ENCODE measurements at regions not wholly inside any gene's neighbourhood (a gene's known extent, or its start where the extent isn't known, plus 50 kb on each side); places are given as distances from the start of the nearest gene placed in this dataset.
"Not testable (repeated sequence)": the region's sequence is repeated elsewhere in the genome, so short reads cannot be mapped to it uniquely, and the experiment has no call there.

- Histone ChIP-seq H3K4me3 (ENCODE audit: low read length in 2 of 2) (no peak overlapping the region), H3K9me3 (ENCODE audit: control insufficient read depth in 1 of 2, low read length in 2 of 2) (no peaks in the 10 kb centered on the region), H3K27me3 (ENCODE audit: insufficient read depth, low read length) (no peaks in the 10 kb centered on the region), H3K4me1 (ENCODE audit: insufficient read depth, low read length) (no peaks in the 10 kb centered on the region), H3K36me3 (ENCODE audit: insufficient read depth, low read length) (no peaks in the 10 kb centered on the region), H3K27ac (ENCODE audit: low read depth, low read length) (no peak overlapping the region)
- H3K27ac Mint-ChIP-seq, result no peak overlapping the region
- no peak overlapping the region for H3K4me3 Mint-ChIP-seq
- no peaks in the 10 kb centered on the region for H3K27me3 Mint-ChIP-seq
- CTCF ChIA-PET (ENCODE audit: partially characterized antibody), result no interaction called here
- intact Hi-C loops (cut with micrococcal nuclease), result no loop called here
- H3K9me3 Mint-ChIP-seq, result peaks cover 0 to 13% (median 6%) of the 10 kb centered on the region in 8 donors
- no peaks in the 10 kb centered on the region for H3K36me3 Mint-ChIP-seq
- DNase-seq, result no peak
- POLR2A ChIA-PET (ENCODE audit: partially characterized antibody), result no interaction called here
- H3K4me1 Mint-ChIP-seq, result no peaks in the 10 kb centered on the region
These were observed 1539.0 kb upstream of the NUDT12 start for GRCh38 chr5:105101577-105101976.

- Histone ChIP-seq H3K36me3 (ENCODE audit: insufficient read depth, low read length) (no peaks in the 10 kb centered on the region), H3K4me3 (ENCODE audit: low read length in 2 of 2) (no peak overlapping the region), H3K4me1 (ENCODE audit: insufficient read depth, low read length) (no peaks in the 10 kb centered on the region), H3K27ac (ENCODE audit: low read depth, low read length) (no peak overlapping the region), H3K27me3 (ENCODE audit: insufficient read depth, low read length) (no peaks in the 10 kb centered on the region), H3K9me3 (ENCODE audit: control insufficient read depth in 1 of 2, low read length in 2 of 2) (no peaks in the 10 kb centered on the region)
- H3K4me3 Mint-ChIP-seq, result no peak overlapping the region
- ChIA-PET POLR2A (ENCODE audit: partially characterized antibody) (no interaction called here), CTCF (ENCODE audit: partially characterized antibody) (no interaction called here)
- DNase-seq, result no peak
- no peak overlapping the region for H3K27ac Mint-ChIP-seq
- intact Hi-C loops (cut with micrococcal nuclease), result no loop called here
- H3K4me1 Mint-ChIP-seq, result no peaks in the 10 kb centered on the region
- peaks cover 0 to 18% (median 9%) of the 10 kb centered on the region in 8 donors for H3K9me3 Mint-ChIP-seq
- H3K36me3 Mint-ChIP-seq, result no peaks in the 10 kb centered on the region
- no peaks in the 10 kb centered on the region for H3K27me3 Mint-ChIP-seq
These were observed 1526.4 kb upstream of the NUDT12 start for GRCh38 chr5:105088961-105089360.

- Mint-ChIP-seq H3K9me3 (peaks cover 0 to 12% (median 6%) of the 10 kb centered on the region in 8 donors), H3K36me3 (no peaks in the 10 kb centered on the region)
- no peak overlapping the region for H3K27ac ChIP-seq (ENCODE audit: low read depth, low read length)
These were observed 1525.5 kb upstream of the NUDT12 start for GRCh38 chr5:105088102-105088501.

GRCh38 chr5:105057893-105058292, 1495.3 kb upstream of the NUDT12 start:
- Mint-ChIP-seq H3K4me3 (no peak overlapping the region), H3K9me3 (peaks cover 0 to 15% (median 3%) of the 10 kb centered on the region in 8 donors), H3K27me3 (no peaks in the 10 kb centered on the region), H3K27ac (no peak overlapping the region), H3K4me1 (no peaks in the 10 kb centered on the region), H3K36me3 (no peaks in the 10 kb centered on the region)
- DNase-seq, result no peak
- H3K27me3 ChIP-seq (ENCODE audit: insufficient read depth, low read length), result no peaks in the 10 kb centered on the region
- ChIA-PET POLR2A (ENCODE audit: partially characterized antibody) (no interaction called here), CTCF (ENCODE audit: partially characterized antibody) (no interaction called here)
- H3K9me3 ChIP-seq (ENCODE audit: control insufficient read depth in 1 of 2, low read length in 2 of 2), result no peaks in the 10 kb centered on the region
- H3K4me1 ChIP-seq (ENCODE audit: insufficient read depth, low read length), result no peaks in the 10 kb centered on the region
- no peak overlapping the region for H3K4me3 ChIP-seq (ENCODE audit: low read length in 2 of 2)
- no peak overlapping the region for H3K27ac ChIP-seq (ENCODE audit: low read depth, low read length)
- H3K36me3 ChIP-seq (ENCODE audit: insufficient read depth, low read length), result no peaks in the 10 kb centered on the region
- intact Hi-C loops (cut with micrococcal nuclease), result no loop called here

More at GRCh38 chr5:105088102-105088501, 1525.5 kb upstream of the NUDT12 start:
- DNase-seq, result no peak
- H3K4me1 ChIP-seq (ENCODE audit: insufficient read depth, low read length), result no peaks in the 10 kb centered on the region
- no peak overlapping the region for H3K27ac Mint-ChIP-seq
- H3K27me3 ChIP-seq (ENCODE audit: insufficient read depth, low read length), result no peaks in the 10 kb centered on the region
- CTCF ChIA-PET (ENCODE audit: partially characterized antibody), result no interaction called here
- H3K9me3 ChIP-seq (ENCODE audit: control insufficient read depth in 1 of 2, low read length in 2 of 2), result no peaks in the 10 kb centered on the region
- no peaks in the 10 kb centered on the region for H3K36me3 ChIP-seq (ENCODE audit: insufficient read depth, low read length)
- intact Hi-C loops (cut with micrococcal nuclease), result no loop called here
- no peak overlapping the region for H3K4me3 ChIP-seq (ENCODE audit: low read length in 2 of 2)
- H3K4me1 Mint-ChIP-seq, result no peaks in the 10 kb centered on the region
- H3K4me3 Mint-ChIP-seq, result no peak overlapping the region
- no peaks in the 10 kb centered on the region for H3K27me3 Mint-ChIP-seq
- POLR2A ChIA-PET (ENCODE audit: partially characterized antibody), result no interaction called here

GRCh38 chr5:105057001-105057436, 1494.4 kb upstream of the NUDT12 start:
- H3K4me1 Mint-ChIP-seq, result no peaks in the 10 kb centered on the region
- intact Hi-C loops (cut with micrococcal nuclease), result no loop called here
- H3K27ac ChIP-seq (ENCODE audit: low read depth, low read length), result no peak overlapping the region
- no peaks in the 10 kb centered on the region for H3K9me3 ChIP-seq (ENCODE audit: control insufficient read depth in 1 of 2, low read length in 2 of 2)
- peaks cover 2 to 15% (median 9%) of the 10 kb centered on the region in 8 donors for H3K9me3 Mint-ChIP-seq
- H3K4me1 ChIP-seq (ENCODE audit: insufficient read depth, low read length), result no peaks in the 10 kb centered on the region
- CTCF ChIA-PET (ENCODE audit: partially characterized antibody), result no interaction called here
- H3K36me3 Mint-ChIP-seq, result no peaks in the 10 kb centered on the region
- no peaks in the 10 kb centered on the region for H3K27me3 ChIP-seq (ENCODE audit: insufficient read depth, low read length)
- no peak overlapping the region for H3K4me3 Mint-ChIP-seq
- H3K36me3 ChIP-seq (ENCODE audit: insufficient read depth, low read length), result no peaks in the 10 kb centered on the region
- no peaks in the 10 kb centered on the region for H3K27me3 Mint-ChIP-seq
- POLR2A ChIA-PET (ENCODE audit: partially characterized antibody), result no interaction called here
- no peak for DNase-seq
- H3K27ac Mint-ChIP-seq, result no peak overlapping the region
- H3K4me3 ChIP-seq (ENCODE audit: low read length in 2 of 2), result no peak overlapping the region

GRCh38 chr5:105054406-105054805, 1491.8 kb upstream of the NUDT12 start:
- POLR2A ChIA-PET (ENCODE audit: partially characterized antibody), result no interaction called here
- H3K36me3 Mint-ChIP-seq, result no peaks in the 10 kb centered on the region
- H3K4me1 Mint-ChIP-seq, result no peaks in the 10 kb centered on the region
- DNase-seq, result no peak
- H3K9me3 Mint-ChIP-seq, result peaks cover 3 to 26% (median 9%) of the 10 kb centered on the region in 8 donors
- no peaks in the 10 kb centered on the region for H3K36me3 ChIP-seq (ENCODE audit: insufficient read depth, low read length)
- no peaks in the 10 kb centered on the region for H3K9me3 ChIP-seq (ENCODE audit: control insufficient read depth in 1 of 2, low read length in 2 of 2)
- no peak overlapping the region for H3K4me3 ChIP-seq (ENCODE audit: low read length in 2 of 2)
- intact Hi-C loops (cut with micrococcal nuclease), result no loop called here
- CTCF ChIA-PET (ENCODE audit: partially characterized antibody), result no interaction called here
- no peak overlapping the region for H3K27ac Mint-ChIP-seq
- no peak overlapping the region for H3K27ac ChIP-seq (ENCODE audit: low read depth, low read length)
- no peaks in the 10 kb centered on the region for H3K4me1 ChIP-seq (ENCODE audit: insufficient read depth, low read length)
- H3K27me3 Mint-ChIP-seq, result no peaks in the 10 kb centered on the region
- no peaks in the 10 kb centered on the region for H3K27me3 ChIP-seq (ENCODE audit: insufficient read depth, low read length)
- no peak overlapping the region for H3K4me3 Mint-ChIP-seq

GRCh38 chr5:105042623-105043022, 1480.0 kb upstream of the NUDT12 start:
- no peaks in the 10 kb centered on the region for H3K4me1 Mint-ChIP-seq
- no peaks in the 10 kb centered on the region for H3K36me3 Mint-ChIP-seq
- H3K27ac ChIP-seq (ENCODE audit: low read depth, low read length), result no peak overlapping the region
- peaks cover 0 to 19% (median 5%) of the 10 kb centered on the region in 8 donors for H3K9me3 Mint-ChIP-seq
- no peak overlapping the region for H3K27ac Mint-ChIP-seq
- no peaks in the 10 kb centered on the region for H3K27me3 Mint-ChIP-seq
- H3K4me3 ChIP-seq (ENCODE audit: low read length in 2 of 2), result no peak overlapping the region
- ChIA-PET POLR2A (ENCODE audit: partially characterized antibody) (no interaction called here), CTCF (ENCODE audit: partially characterized antibody) (no interaction called here)
- H3K4me1 ChIP-seq (ENCODE audit: insufficient read depth, low read length), result no peaks in the 10 kb centered on the region
- intact Hi-C loops (cut with micrococcal nuclease), result no loop called here
- no peaks in the 10 kb centered on the region for H3K36me3 ChIP-seq (ENCODE audit: insufficient read depth, low read length)
- H3K9me3 ChIP-seq (ENCODE audit: control insufficient read depth in 1 of 2, low read length in 2 of 2), result no peaks in the 10 kb centered on the region
- DNase-seq, result no peak
- H3K4me3 Mint-ChIP-seq, result no peak overlapping the region
- no peaks in the 10 kb centered on the region for H3K27me3 ChIP-seq (ENCODE audit: insufficient read depth, low read length)

- intact Hi-C loops (cut with micrococcal nuclease); H3K27me3 Mint-ChIP-seq; H3K36me3 ChIP-seq (ENCODE audit: insufficient read depth, low read length); H3K27ac Mint-ChIP-seq; H3K4me3 ChIP-seq (ENCODE audit: low read length in 2 of 2); H3K27ac ChIP-seq (ENCODE audit: low read depth, low read length); CTCF ChIA-PET (ENCODE audit: partially characterized antibody); H3K27me3 ChIP-seq (ENCODE audit: insufficient read depth, low read length); H3K9me3 ChIP-seq (ENCODE audit: control insufficient read depth in 1 of 2, low read length in 2 of 2); DNase-seq; H3K4me3 Mint-ChIP-seq; POLR2A ChIA-PET (ENCODE audit: partially characterized antibody); H3K36me3 Mint-ChIP-seq; H3K4me1 Mint-ChIP-seq; H3K4me1 ChIP-seq (ENCODE audit: insufficient read depth, low read length): not testable (repeated sequence)
- peaks cover 2 to 30% (median 12%) of the 10 kb centered on the region in 8 donors for H3K9me3 Mint-ChIP-seq
These were observed 1474.2 kb upstream of the NUDT12 start for GRCh38 chr5:105036814-105037213.
